ENCODE measurements at regions not wholly inside any gene's neighbourhood (a gene's known extent, or its start where the extent isn't known, plus 50 kb on each side); places are given as distances from the start of the nearest gene placed in this dataset.

GRCh38 chr13:90105276-90105675 lies 1242.2 kb upstream of the MIR17HG start:
- no peak overlapping the region for H3K4me3 ChIP-seq
- no peaks in the 10 kb centered on the region for H3K36me3 ChIP-seq
- H3K27ac ChIP-seq, result no peak overlapping the region
- H3K4me1 ChIP-seq, result no peaks in the 10 kb centered on the region
- no peak for TF ChIP-seq CTCF (IDR thresholded peaks at IDR 0.05)
- DNase-seq (ENCODE audit: low spot score in 2 of 2), result no peak
- no peaks in the 10 kb centered on the region for H3K9me3 ChIP-seq
- intact Hi-C loops (cut with DNase I), result no loop called here
- H3K27me3 ChIP-seq, result no peaks in the 10 kb centered on the region

- Histone ChIP-seq H3K36me3 (no peaks in the 10 kb centered on the region), H3K27ac (no peak overlapping the region), H3K27me3 (no peaks in the 10 kb centered on the region), H3K9me3 (no peaks in the 10 kb centered on the region), H3K4me3 (no peak overlapping the region), H3K4me1 (no peaks in the 10 kb centered on the region)
- no peak for DNase-seq (ENCODE audit: low spot score in 2 of 2)
- intact Hi-C loops (cut with DNase I), result no loop called here
- no peak for TF ChIP-seq CTCF (IDR thresholded peaks at IDR 0.05)
Measured at GRCh38 chr13:90105849-90106496, 1241.5 kb upstream of the MIR17HG start.

- Histone ChIP-seq H3K4me3 (no peak overlapping the region), H3K4me1 (no peaks in the 10 kb centered on the region), H3K36me3 (no peaks in the 10 kb centered on the region), H3K27ac (no peak overlapping the region), H3K27me3 (no peaks in the 10 kb centered on the region), H3K9me3 (no peaks in the 10 kb centered on the region)
- intact Hi-C loops (cut with DNase I), result no loop called here
- DNase-seq (ENCODE audit: low spot score in 2 of 2), result no peak
- TF ChIP-seq CTCF (IDR thresholded peaks at IDR 0.05), result no peak
Measured at GRCh38 chr13:90107661-90108060, 1239.8 kb upstream of the MIR17HG start.

- no peaks in the 10 kb centered on the region for H3K4me1 ChIP-seq
- no peaks in the 10 kb centered on the region for H3K27me3 ChIP-seq
- no peak overlapping the region for H3K27ac ChIP-seq
- intact Hi-C loops (cut with DNase I), result no loop called here
- no peaks in the 10 kb centered on the region for H3K9me3 ChIP-seq
- TF ChIP-seq CTCF (IDR thresholded peaks at IDR 0.05), result no peak
- H3K36me3 ChIP-seq, result no peaks in the 10 kb centered on the region
- no peak overlapping the region for H3K4me3 ChIP-seq
- no peak for DNase-seq (ENCODE audit: low spot score in 2 of 2)
Measured at GRCh38 chr13:90108547-90108946, 1238.9 kb upstream of the MIR17HG start.

GRCh38 chr13:90116121-90116520 lies 1231.4 kb upstream of the MIR17HG start:
- Histone ChIP-seq H3K4me1 (no peaks in the 10 kb centered on the region), H3K27ac (no peak overlapping the region), H3K27me3 (no peaks in the 10 kb centered on the region), H3K4me3 (no peak overlapping the region), H3K9me3 (no peaks in the 10 kb centered on the region), H3K36me3 (no peaks in the 10 kb centered on the region)
- no peak for TF ChIP-seq CTCF (IDR thresholded peaks at IDR 0.05)
- DNase-seq (ENCODE audit: low spot score in 2 of 2), result no peak
- intact Hi-C loops (cut with DNase I), result no loop called here
